Stomach smooth muscle (tissue), 2 donors: ENCODE measurements at regions not wholly inside any gene's neighbourhood (a gene's known extent, or its start where the extent isn't known, plus 50 kb on each side); places are given as distances from the start of the nearest gene placed in this dataset.

ENCODE experiments used
- H3K27ac ChIP-seq: one replicate; pipeline ENCODE4 v1.7.0; 2013; ENCODE audit warnings: mild to moderate bottlenecking, low read length, inconsistent platforms
- H3K27me3 ChIP-seq, 2 donors: one replicate each; pipeline ENCODE4 v1.7.0; 2013; ENCODE audit warnings: low read length in 2 of 2; ENCODE audit not compliant: insufficient read depth in 2 of 2, control insufficient read depth in 1 of 2
- H3K36me3 ChIP-seq, 2 donors: one replicate each; pipeline ENCODE4 v1.7.0; 2013; ENCODE audit warnings: low read length in 2 of 2; ENCODE audit not compliant: control insufficient read depth in 2 of 2, insufficient read depth in 2 of 2
- H3K4me1 ChIP-seq: one replicate; pipeline ENCODE4 v1.7.0; 2013; ENCODE audit warnings: low read length; ENCODE audit not compliant: control insufficient read depth, insufficient read depth
- H3K4me3 ChIP-seq, 2 donors: one replicate each; pipeline ENCODE4 v1.7.0; 2013; ENCODE audit warnings: low read length in 2 of 2
- H3K9ac ChIP-seq, 2 donors: one replicate each; pipeline ENCODE4 v1.7.0; 2013; ENCODE audit warnings: low read length in 2 of 2, mild to moderate bottlenecking in 1 of 2
- H3K9me3 ChIP-seq, 2 donors: one replicate each; pipeline ENCODE4 v1.7.0; 2013; ENCODE audit warnings: low read length in 2 of 2; ENCODE audit not compliant: control insufficient read depth in 2 of 2
- donor health status: healthy.
- donor health status: Pancreatic carcinoma.

DNA sequence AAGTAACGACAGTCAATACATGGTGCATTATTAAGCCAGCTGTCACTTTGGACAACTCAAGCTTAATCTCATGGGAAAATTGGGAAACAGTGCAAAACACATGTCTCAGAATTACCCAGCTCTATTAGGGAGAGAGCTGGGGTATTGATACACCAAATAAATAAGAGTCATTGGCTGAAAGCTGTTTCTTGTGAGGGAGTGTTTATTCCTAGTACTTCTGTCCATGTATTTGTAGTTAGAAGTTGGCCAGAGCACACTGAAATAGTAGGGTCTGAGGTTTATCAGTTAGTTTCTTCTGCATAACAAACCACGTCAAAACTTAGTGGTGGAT is 192.0 kb upstream of the RALGAPA2 start:
- no peaks in the 10 kb centered on the region for H3K4me1 ChIP-seq
- no peak overlapping the region for H3K9ac ChIP-seq
- no peak overlapping the region for H3K4me3 ChIP-seq
- no peaks in the 10 kb centered on the region for H3K27me3 ChIP-seq
- no peaks in the 10 kb centered on the region for H3K36me3 ChIP-seq
- H3K9me3 ChIP-seq: peaks cover 0 to 15% of the 10 kb centered on the region in 2 donors
- no peak overlapping the region for H3K27ac ChIP-seq

DNA sequence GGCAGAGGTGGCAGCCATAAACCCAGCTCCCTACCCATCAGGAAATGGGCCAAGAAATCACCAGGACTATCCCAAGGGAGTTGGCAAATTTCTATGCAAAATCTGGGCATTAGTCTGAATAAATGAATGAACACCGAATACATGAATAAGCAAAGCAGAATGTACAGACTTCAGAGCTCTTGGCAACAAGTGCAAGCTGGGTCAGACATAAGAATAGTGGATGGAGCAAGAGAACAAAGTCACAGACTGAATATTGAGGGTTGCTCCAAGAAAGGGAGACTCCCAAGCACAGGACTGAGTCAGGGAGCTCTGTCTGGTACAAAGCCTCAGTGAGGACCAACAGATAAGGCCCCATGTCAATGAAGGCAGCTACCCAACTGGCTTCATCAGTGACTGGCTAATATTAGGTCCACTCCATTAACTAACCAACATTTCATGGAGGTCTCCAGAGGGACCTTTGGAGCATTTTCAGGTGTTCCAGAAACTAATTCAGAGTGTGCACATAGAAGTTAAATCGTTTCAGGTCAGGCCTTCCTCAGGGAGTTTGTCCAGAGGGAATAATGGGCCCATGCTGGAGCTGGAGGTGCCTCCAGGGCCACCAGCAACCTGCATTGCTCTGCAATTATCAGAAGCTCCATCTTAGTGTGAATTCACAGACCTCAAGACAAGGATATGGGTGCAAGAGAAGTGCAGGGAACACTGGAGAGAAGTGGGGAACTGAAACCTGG is 191.5 kb upstream of the RALGAPA2 start:
- no peak overlapping the region for H3K27ac ChIP-seq
- H3K4me1 ChIP-seq: no peaks in the 10 kb centered on the region
- H3K9me3 ChIP-seq: peaks cover 0 to 13% of the 10 kb centered on the region in 2 donors
- no peak overlapping the region for H3K9ac ChIP-seq
- H3K4me3 ChIP-seq: no peak overlapping the region
- H3K27me3 ChIP-seq: no peaks in the 10 kb centered on the region
- H3K36me3 ChIP-seq: no peaks in the 10 kb centered on the region

DNA sequence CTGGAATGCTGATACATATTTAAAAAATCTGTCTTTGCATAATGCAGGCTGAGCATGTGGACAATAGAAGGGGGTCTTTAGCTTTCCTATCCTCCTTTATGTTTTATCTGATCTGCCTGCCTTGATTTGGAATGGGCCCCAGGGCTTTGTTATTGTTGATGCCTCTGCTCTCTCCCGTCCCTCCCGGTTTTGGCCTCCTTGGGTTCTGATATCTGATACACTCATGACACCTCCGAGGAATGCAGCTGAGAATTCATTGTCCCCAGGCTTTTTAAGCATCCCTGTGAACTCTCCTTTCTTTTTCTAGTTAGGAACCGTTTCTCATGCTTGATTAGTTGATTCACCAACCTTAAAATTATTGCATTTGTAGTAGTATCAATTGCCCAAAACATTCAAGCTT is 185.5 kb upstream of the RALGAPA2 start:
- H3K27me3 ChIP-seq: no peaks in the 10 kb centered on the region
- H3K9ac ChIP-seq: no peak overlapping the region
- no peaks in the 10 kb centered on the region for H3K4me1 ChIP-seq
- H3K4me3 ChIP-seq: no peak overlapping the region
- H3K27ac ChIP-seq: no peak overlapping the region
- H3K9me3 ChIP-seq: peaks cover 0 to 2% of the 10 kb centered on the region in 2 donors
- no peaks in the 10 kb centered on the region for H3K36me3 ChIP-seq

DNA sequence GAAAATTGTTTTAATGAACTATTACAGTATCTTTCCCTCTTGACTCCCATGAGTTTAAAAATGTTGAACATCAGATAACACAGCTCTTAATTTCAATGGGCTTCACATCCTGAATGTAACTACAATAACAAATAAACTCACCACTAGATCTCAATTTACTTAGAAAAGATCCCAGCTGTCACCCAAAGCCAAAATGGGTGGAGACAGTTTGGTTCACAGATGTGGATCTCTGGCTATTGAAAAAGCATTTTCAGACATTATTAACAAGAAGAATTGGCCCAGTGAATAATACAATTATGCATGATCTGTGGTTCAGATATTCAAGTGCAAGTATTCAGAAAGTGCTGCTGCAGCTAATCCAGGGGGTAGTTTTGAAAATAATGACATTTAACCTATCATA is 184.7 kb upstream of the RALGAPA2 start:
- Histone ChIP-seq H3K9me3 (peaks cover 0 to 2% of the 10 kb centered on the region in 2 donors), H3K4me3 (no peak overlapping the region), H3K4me1 (no peaks in the 10 kb centered on the region), H3K27ac (no peak overlapping the region), H3K9ac (no peak overlapping the region), H3K36me3 (no peaks in the 10 kb centered on the region), H3K27me3 (no peaks in the 10 kb centered on the region)

DNA sequence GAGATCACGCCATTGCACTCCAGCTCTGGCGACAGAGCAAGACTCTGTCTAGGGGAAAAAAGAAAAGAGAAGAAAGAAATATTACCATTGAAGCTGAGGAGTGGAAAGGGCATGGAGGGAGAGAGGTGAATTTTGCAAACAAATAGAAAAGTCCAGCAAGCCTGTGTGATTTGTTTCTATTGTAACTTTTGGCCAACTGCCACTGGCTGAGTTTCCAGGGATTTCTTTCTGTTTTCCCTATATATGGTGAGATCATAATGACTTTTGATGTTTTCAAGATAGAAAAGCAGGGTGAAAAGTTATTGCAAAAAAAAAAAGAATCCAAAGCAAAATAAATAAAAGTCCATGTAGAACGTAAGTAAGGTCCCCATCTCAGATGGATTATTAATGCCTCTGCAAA is 184.2 kb upstream of the RALGAPA2 start:
- peaks cover 0 to 2% of the 10 kb centered on the region in 2 donors for H3K9me3 ChIP-seq
- no peaks in the 10 kb centered on the region for H3K27me3 ChIP-seq
- no peak overlapping the region for H3K9ac ChIP-seq
- H3K36me3 ChIP-seq: no peaks in the 10 kb centered on the region
- no peaks in the 10 kb centered on the region for H3K4me1 ChIP-seq
- H3K27ac ChIP-seq: no peak overlapping the region
- H3K4me3 ChIP-seq: no peak overlapping the region

DNA sequence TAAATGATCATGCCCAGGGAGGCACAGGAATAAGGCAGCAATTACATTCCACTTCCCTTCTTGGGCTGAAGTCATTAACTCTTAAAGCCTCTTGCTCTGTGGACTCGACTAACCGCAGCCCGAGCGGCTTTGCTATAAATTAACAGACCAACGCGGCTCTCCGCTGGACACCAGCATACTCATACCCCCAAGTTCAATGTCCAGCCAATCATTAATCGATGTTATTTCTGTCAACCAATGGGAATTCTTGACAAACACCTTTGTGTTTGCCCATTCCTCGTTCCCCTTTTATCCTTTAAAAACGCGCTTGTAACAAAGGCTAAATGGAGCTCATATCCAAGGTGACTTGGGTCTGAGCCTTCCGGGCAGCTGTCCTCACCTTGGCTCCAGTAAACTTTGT is 183.1 kb upstream of the RALGAPA2 start:
- Histone ChIP-seq H3K4me1 (no peaks in the 10 kb centered on the region), H3K36me3 (no peaks in the 10 kb centered on the region), H3K4me3 (no peak overlapping the region), H3K27me3 (no peaks in the 10 kb centered on the region), H3K9ac (no peak overlapping the region), H3K9me3 (no peaks in the 10 kb centered on the region), H3K27ac (no peak overlapping the region)

DNA sequence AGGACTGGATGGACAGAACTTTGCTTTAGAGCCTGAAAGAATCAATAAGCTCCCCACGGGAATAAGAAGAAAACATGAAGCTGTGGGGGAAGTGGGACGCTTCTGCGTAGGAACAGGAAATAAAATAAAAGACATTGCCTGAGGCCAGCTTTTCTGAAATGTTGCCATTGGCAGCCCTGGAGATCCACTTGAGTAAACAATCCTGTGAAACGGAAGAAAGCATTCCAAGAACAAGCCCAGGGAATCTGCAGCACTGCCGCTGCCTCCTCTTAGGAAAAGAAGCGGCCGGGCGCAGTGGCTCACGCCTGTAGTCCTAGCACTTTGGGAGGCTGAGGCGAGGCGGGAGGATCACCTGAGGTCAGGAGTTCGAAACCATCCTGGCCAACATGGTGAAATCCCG is 182.3 kb upstream of the RALGAPA2 start:
- no peaks in the 10 kb centered on the region for H3K9me3 ChIP-seq
- H3K27ac ChIP-seq: no peak overlapping the region
- no peaks in the 10 kb centered on the region for H3K36me3 ChIP-seq
- no peak overlapping the region for H3K4me3 ChIP-seq
- no peaks in the 10 kb centered on the region for H3K4me1 ChIP-seq
- H3K9ac ChIP-seq: no peak overlapping the region
- H3K27me3 ChIP-seq: no peaks in the 10 kb centered on the region

DNA sequence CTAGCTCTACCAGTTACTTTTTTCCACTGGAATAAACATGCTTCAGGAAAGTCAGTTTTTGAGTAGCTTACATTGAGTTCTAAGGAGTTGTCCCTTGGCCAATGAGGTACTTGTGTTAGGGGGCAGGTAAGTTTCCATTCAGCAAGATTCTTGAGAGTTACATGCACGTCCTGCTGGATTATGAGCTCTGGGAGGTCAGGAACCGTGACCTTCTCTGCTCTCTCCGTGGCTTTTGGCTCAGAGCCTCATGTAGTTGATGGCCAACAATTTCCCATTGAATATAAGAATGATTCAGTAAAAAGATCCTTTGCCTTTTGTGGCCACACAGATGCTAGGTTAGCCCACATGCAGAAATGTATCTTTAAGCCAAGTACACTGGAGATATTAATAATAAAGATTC is 181.8 kb upstream of the RALGAPA2 start:
- Histone ChIP-seq H3K4me3 (no peak overlapping the region), H3K9me3 (no peaks in the 10 kb centered on the region), H3K27ac (no peak overlapping the region), H3K9ac (no peak overlapping the region), H3K36me3 (no peaks in the 10 kb centered on the region), H3K27me3 (no peaks in the 10 kb centered on the region), H3K4me1 (no peaks in the 10 kb centered on the region)

DNA sequence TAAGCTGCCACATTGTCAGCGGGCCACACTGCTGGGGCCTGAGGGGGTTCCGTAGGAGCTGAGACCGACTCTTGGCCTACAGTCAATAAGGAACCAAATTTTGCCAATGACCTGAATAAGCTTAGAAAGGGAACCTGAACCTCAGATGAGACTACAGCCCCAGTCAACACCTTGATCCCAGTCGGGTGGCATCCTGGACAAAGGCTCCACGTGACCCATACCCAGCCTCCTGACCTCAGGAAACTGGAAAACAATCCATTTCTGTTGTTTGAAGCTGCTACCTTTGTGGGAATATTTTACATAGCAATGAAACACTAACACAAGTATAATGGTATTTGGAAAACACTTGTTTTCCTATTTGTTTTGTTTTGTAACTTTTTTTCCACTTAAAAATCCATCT is 179.9 kb upstream of the RALGAPA2 start:
- Histone ChIP-seq H3K9me3 (no peaks in the 10 kb centered on the region), H3K4me1 (no peaks in the 10 kb centered on the region), H3K36me3 (no peaks in the 10 kb centered on the region), H3K4me3 (no peak overlapping the region), H3K27ac (no peak overlapping the region), H3K27me3 (peaks cover 0 to 5% of the 10 kb centered on the region in 2 donors), H3K9ac (no peak overlapping the region)

DNA sequence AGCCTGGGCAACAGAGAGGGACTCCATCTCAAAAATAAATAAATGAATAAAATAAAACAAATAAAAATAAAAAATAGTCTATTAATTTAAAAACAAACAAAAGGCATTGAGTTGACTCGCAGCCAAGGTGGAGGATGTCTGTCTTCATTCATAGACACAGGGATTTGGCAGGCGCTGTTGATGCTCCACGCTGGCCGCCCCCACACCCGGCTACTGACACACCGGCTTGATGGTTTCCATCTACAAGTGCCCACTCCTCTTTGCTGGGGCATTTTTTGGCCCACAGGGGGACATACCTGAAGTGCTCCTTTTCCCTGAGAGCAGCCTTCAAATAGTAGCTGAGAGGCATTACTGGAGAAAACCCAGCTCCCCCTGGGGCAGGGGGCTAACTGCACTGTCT is 178.3 kb upstream of the RALGAPA2 start:
- H3K36me3 ChIP-seq: no peaks in the 10 kb centered on the region
- H3K4me3 ChIP-seq: no peak overlapping the region
- H3K4me1 ChIP-seq: no peaks in the 10 kb centered on the region
- H3K27ac ChIP-seq: no peak overlapping the region
- no peaks in the 10 kb centered on the region for H3K9me3 ChIP-seq
- H3K27me3 ChIP-seq: peaks cover 0 to 5% of the 10 kb centered on the region in 2 donors
- no peak overlapping the region for H3K9ac ChIP-seq

DNA sequence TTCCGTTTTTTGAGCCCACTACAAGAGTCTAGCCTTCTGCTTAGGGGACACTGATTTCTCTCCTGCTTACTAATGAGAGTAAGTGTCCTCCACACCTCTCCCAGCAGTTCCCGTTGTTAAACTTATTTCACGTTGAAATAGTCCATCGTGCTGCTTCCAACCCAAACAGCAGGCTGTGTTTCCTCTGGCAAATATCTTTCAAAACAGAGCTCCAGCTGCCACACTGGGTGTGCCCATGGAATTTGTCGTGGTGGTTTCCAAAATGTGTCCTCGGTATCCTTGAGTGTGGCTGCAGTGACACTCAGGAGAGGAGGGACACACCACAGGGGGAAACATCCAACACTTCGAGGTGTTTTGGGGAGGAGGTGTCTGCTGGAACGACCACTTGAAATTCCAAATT is 176.5 kb upstream of the RALGAPA2 start:
- Histone ChIP-seq H3K4me1 (no peaks in the 10 kb centered on the region), H3K27me3 (peaks cover 3 to 8% of the 10 kb centered on the region in 2 donors), H3K27ac (no peak overlapping the region), H3K9me3 (no peaks in the 10 kb centered on the region), H3K4me3 (no peak overlapping the region), H3K36me3 (no peaks in the 10 kb centered on the region), H3K9ac (no peak overlapping the region)
